ENCODE measurements at regions not wholly inside any gene's neighbourhood (a gene's known extent, or its start where the extent isn't known, plus 50 kb on each side); places are given as distances from the start of the nearest gene placed in this dataset.
A peak's percentile ranks its signal among the peaks of the same experiment; 100 is the strongest.

- ChIA-PET POLR2A (ENCODE audit: partially characterized antibody) (no interaction called here), CTCF (ENCODE audit: partially characterized antibody) (no interaction called here)
- Mint-ChIP-seq H3K4me3 (no peak overlapping the region), H3K4me1 (no peaks in the 10 kb centered on the region), H3K27me3 (peaks cover 9 to 21% of the 10 kb centered on the region in 2 donors), H3K27ac (no peak overlapping the region), H3K36me3 (no peaks in the 10 kb centered on the region), H3K9me3 (peaks cover 0 to 10% (median 4%) of the 10 kb centered on the region in 8 donors)
- DNase-seq: no peak
- no peaks in the 10 kb centered on the region for H3K36me3 ChIP-seq (ENCODE audit: insufficient read depth, low read length)
- H3K27ac ChIP-seq (ENCODE audit: low read depth, low read length): no peak overlapping the region
- no peaks in the 10 kb centered on the region for H3K4me1 ChIP-seq (ENCODE audit: insufficient read depth, low read length)
- no peak overlapping the region for H3K4me3 ChIP-seq (ENCODE audit: low read length in 2 of 2)
- H3K9me3 ChIP-seq (ENCODE audit: control insufficient read depth in 1 of 2, low read length in 2 of 2): no peaks in the 10 kb centered on the region
- H3K27me3 ChIP-seq (ENCODE audit: insufficient read depth, low read length): no peaks in the 10 kb centered on the region
- intact Hi-C loops (cut with micrococcal nuclease): no loop called here
Observed at GRCh38 chr3:43796041-43796596, 105.4 kb downstream of the ABHD5 start.

- H3K27me3 Mint-ChIP-seq: peaks cover 9 to 13% of the 10 kb centered on the region in 2 donors
- H3K4me1 ChIP-seq (ENCODE audit: insufficient read depth, low read length): no peaks in the 10 kb centered on the region
- no peaks in the 10 kb centered on the region for H3K36me3 ChIP-seq (ENCODE audit: insufficient read depth, low read length)
- no peak overlapping the region for H3K27ac ChIP-seq (ENCODE audit: low read depth, low read length)
- CTCF ChIA-PET (ENCODE audit: partially characterized antibody): no interaction called here
- no peaks in the 10 kb centered on the region for H3K4me1 Mint-ChIP-seq
- H3K9me3 Mint-ChIP-seq: peaks cover 0 to 11% (median 5%) of the 10 kb centered on the region in 8 donors
- H3K4me3 ChIP-seq (ENCODE audit: low read length in 2 of 2): no peak overlapping the region
- no peak overlapping the region for H3K4me3 Mint-ChIP-seq
- no peaks in the 10 kb centered on the region for H3K36me3 Mint-ChIP-seq
- POLR2A ChIA-PET (ENCODE audit: partially characterized antibody): no interaction called here
- H3K9me3 ChIP-seq (ENCODE audit: control insufficient read depth in 1 of 2, low read length in 2 of 2): no peaks in the 10 kb centered on the region
- no peak overlapping the region for H3K27ac Mint-ChIP-seq
- H3K27me3 ChIP-seq (ENCODE audit: insufficient read depth, low read length): no peaks in the 10 kb centered on the region
- DNase-seq: no peak
- intact Hi-C loops (cut with micrococcal nuclease): no loop called here
Observed at GRCh38 chr3:43797794-43798193, 107.1 kb downstream of the ABHD5 start.

GRCh38 chr3:43810797-43811196 is 120.1 kb downstream of the ABHD5 start:
- Histone ChIP-seq H3K36me3 (ENCODE audit: insufficient read depth, low read length) (no peaks in the 10 kb centered on the region), H3K27ac (ENCODE audit: low read depth, low read length) (no peak overlapping the region), H3K9me3 (ENCODE audit: control insufficient read depth in 1 of 2, low read length in 2 of 2) (no peaks in the 10 kb centered on the region), H3K4me1 (ENCODE audit: insufficient read depth, low read length) (no peaks in the 10 kb centered on the region), H3K27me3 (ENCODE audit: insufficient read depth, low read length) (no peaks in the 10 kb centered on the region), H3K4me3 (ENCODE audit: low read length in 2 of 2) (no peak overlapping the region)
- Mint-ChIP-seq H3K27me3 (peaks cover 15 to 21% of the 10 kb centered on the region in 2 donors), H3K9me3 (peaks cover 0 to 5% (median 0%) of the 10 kb centered on the region in 8 donors), H3K4me1 (no peaks in the 10 kb centered on the region), H3K4me3 (peak overlapping the region in 1 of 8 donors; percentile 23), H3K27ac (no peak overlapping the region), H3K36me3 (no peaks in the 10 kb centered on the region)
- DNase-seq: no peak
- intact Hi-C loops (cut with micrococcal nuclease): no loop called here
- CTCF ChIA-PET (ENCODE audit: partially characterized antibody): no interaction called here
- POLR2A ChIA-PET (ENCODE audit: partially characterized antibody): no interaction called here

- ChIA-PET POLR2A (ENCODE audit: partially characterized antibody) (no interaction called here), CTCF (ENCODE audit: partially characterized antibody) (interaction anchor here (0.7 kb wide), 1 partner anchor 83 kb away, joined by 3 read pairs; no protein-coding TSS in a partner anchor)
- H3K9me3 ChIP-seq (ENCODE audit: control insufficient read depth in 1 of 2, low read length in 2 of 2): no peaks in the 10 kb centered on the region
- peaks cover 1 to 4% of the 10 kb centered on the region in 2 donors for H3K27me3 Mint-ChIP-seq
- no peak overlapping the region for H3K27ac Mint-ChIP-seq
- no peaks in the 10 kb centered on the region for H3K4me1 ChIP-seq (ENCODE audit: insufficient read depth, low read length)
- H3K4me3 ChIP-seq (ENCODE audit: low read length in 2 of 2): no peak overlapping the region
- H3K4me1 Mint-ChIP-seq: no peaks in the 10 kb centered on the region
- H3K27ac ChIP-seq (ENCODE audit: low read depth, low read length): no peak overlapping the region
- DNase-seq: no peak
- intact Hi-C loops (cut with micrococcal nuclease): no loop called here
- H3K4me3 Mint-ChIP-seq: no peak overlapping the region
- H3K36me3 Mint-ChIP-seq: no peaks in the 10 kb centered on the region
- no peaks in the 10 kb centered on the region for H3K27me3 ChIP-seq (ENCODE audit: insufficient read depth, low read length)
- H3K9me3 Mint-ChIP-seq: no peaks in the 10 kb centered on the region
- no peaks in the 10 kb centered on the region for H3K36me3 ChIP-seq (ENCODE audit: insufficient read depth, low read length)
Observed at GRCh38 chr3:43814461-43814860, 123.7 kb downstream of the ABHD5 start.

- intact Hi-C loops (cut with micrococcal nuclease): no loop called here
- H3K9me3 Mint-ChIP-seq: no peaks in the 10 kb centered on the region
- DNase-seq: no peak
- H3K27me3 Mint-ChIP-seq: peaks cover 0 to 4% of the 10 kb centered on the region in 2 donors
- ChIA-PET POLR2A (ENCODE audit: partially characterized antibody) (interaction anchor here (1.0 kb wide), 1 partner anchor 12 kb away, joined by 3 read pairs; no protein-coding TSS in a partner anchor), CTCF (ENCODE audit: partially characterized antibody) (no interaction called here)
- H3K4me3 Mint-ChIP-seq: no peak overlapping the region
- no peaks in the 10 kb centered on the region for H3K36me3 Mint-ChIP-seq
- Histone ChIP-seq H3K4me3 (ENCODE audit: low read length in 2 of 2) (no peak overlapping the region), H3K27me3 (ENCODE audit: insufficient read depth, low read length) (no peaks in the 10 kb centered on the region), H3K27ac (ENCODE audit: low read depth, low read length) (no peak overlapping the region), H3K36me3 (ENCODE audit: insufficient read depth, low read length) (no peaks in the 10 kb centered on the region), H3K9me3 (ENCODE audit: control insufficient read depth in 1 of 2, low read length in 2 of 2) (no peaks in the 10 kb centered on the region), H3K4me1 (ENCODE audit: insufficient read depth, low read length) (no peaks in the 10 kb centered on the region)
- no peaks in the 10 kb centered on the region for H3K4me1 Mint-ChIP-seq
- no peak overlapping the region for H3K27ac Mint-ChIP-seq
Observed at GRCh38 chr3:43816372-43816771, 125.6 kb downstream of the ABHD5 start.

- H3K27me3 Mint-ChIP-seq: peaks cover 0 to 5% of the 10 kb centered on the region in 2 donors
- H3K27ac Mint-ChIP-seq: no peak overlapping the region
- Histone ChIP-seq H3K27me3 (ENCODE audit: insufficient read depth, low read length) (no peaks in the 10 kb centered on the region), H3K4me3 (ENCODE audit: low read length in 2 of 2) (no peak overlapping the region), H3K36me3 (ENCODE audit: insufficient read depth, low read length) (no peaks in the 10 kb centered on the region), H3K9me3 (ENCODE audit: control insufficient read depth in 1 of 2, low read length in 2 of 2) (no peaks in the 10 kb centered on the region), H3K27ac (ENCODE audit: low read depth, low read length) (no peak overlapping the region), H3K4me1 (ENCODE audit: insufficient read depth, low read length) (no peaks in the 10 kb centered on the region)
- intact Hi-C loops (cut with micrococcal nuclease): no loop called here
- no peaks in the 10 kb centered on the region for H3K9me3 Mint-ChIP-seq
- ChIA-PET POLR2A (ENCODE audit: partially characterized antibody) (no interaction called here), CTCF (ENCODE audit: partially characterized antibody) (no interaction called here)
- no peaks in the 10 kb centered on the region for H3K4me1 Mint-ChIP-seq
- no peak for DNase-seq
- H3K4me3 Mint-ChIP-seq: no peak overlapping the region
- H3K36me3 Mint-ChIP-seq: no peaks in the 10 kb centered on the region
Observed at GRCh38 chr3:43817064-43817463, 126.3 kb downstream of the ABHD5 start.

- CTCF ChIA-PET (ENCODE audit: partially characterized antibody): no interaction called here
- Histone ChIP-seq H3K4me3 (ENCODE audit: low read length in 2 of 2) (no peak overlapping the region), H3K4me1 (ENCODE audit: insufficient read depth, low read length) (no peaks in the 10 kb centered on the region), H3K9me3 (ENCODE audit: control insufficient read depth in 1 of 2, low read length in 2 of 2) (no peaks in the 10 kb centered on the region), H3K27me3 (ENCODE audit: insufficient read depth, low read length) (no peaks in the 10 kb centered on the region), H3K27ac (ENCODE audit: low read depth, low read length) (no peak overlapping the region), H3K36me3 (ENCODE audit: insufficient read depth, low read length) (no peaks in the 10 kb centered on the region)
- Mint-ChIP-seq H3K36me3 (no peaks in the 10 kb centered on the region), H3K27ac (no peak overlapping the region), H3K9me3 (no peaks in the 10 kb centered on the region), H3K27me3 (peaks cover 0 to 6% of the 10 kb centered on the region in 2 donors), H3K4me1 (no peaks in the 10 kb centered on the region), H3K4me3 (no peak overlapping the region)
- POLR2A ChIA-PET (ENCODE audit: partially characterized antibody): no interaction called here
- intact Hi-C loops (cut with micrococcal nuclease): no loop called here
- no peak for DNase-seq
Observed at GRCh38 chr3:43817825-43818224, 127.1 kb downstream of the ABHD5 start.

GRCh38 chr3:43818229-43818628 is 127.5 kb downstream of the ABHD5 start:
- no peaks in the 10 kb centered on the region for H3K4me1 Mint-ChIP-seq
- POLR2A ChIA-PET (ENCODE audit: partially characterized antibody): no interaction called here

More at GRCh38 chr3:43818229-43818628, 127.5 kb downstream of the ABHD5 start:
- H3K9me3 ChIP-seq (ENCODE audit: control insufficient read depth in 1 of 2, low read length in 2 of 2): no peaks in the 10 kb centered on the region
- Mint-ChIP-seq H3K27me3 (peaks cover 0 to 6% of the 10 kb centered on the region in 2 donors), H3K27ac (no peak overlapping the region), H3K36me3 (no peaks in the 10 kb centered on the region), H3K4me3 (no peak overlapping the region), H3K9me3 (no peaks in the 10 kb centered on the region)
- no peak for DNase-seq
- no peaks in the 10 kb centered on the region for H3K27me3 ChIP-seq (ENCODE audit: insufficient read depth, low read length)
- H3K27ac ChIP-seq (ENCODE audit: low read depth, low read length): no peak overlapping the region
- no peak overlapping the region for H3K4me3 ChIP-seq (ENCODE audit: low read length in 2 of 2)
- CTCF ChIA-PET (ENCODE audit: partially characterized antibody): no interaction called here
- H3K4me1 ChIP-seq (ENCODE audit: insufficient read depth, low read length): no peaks in the 10 kb centered on the region
- no peaks in the 10 kb centered on the region for H3K36me3 ChIP-seq (ENCODE audit: insufficient read depth, low read length)
- intact Hi-C loops (cut with micrococcal nuclease): no loop called here
